Upper lobe of right lung (tissue), 1 donor: ENCODE measurements at regions not wholly inside any gene's neighbourhood (a gene's known extent, or its start where the extent isn't known, plus 50 kb on each side); places are given as distances from the start of the nearest gene placed in this dataset.
"Not testable (repeated sequence)": the region's sequence is repeated elsewhere in the genome, so short reads cannot be mapped to it uniquely, and the experiment has no call there.

Experiments used
- ATAC-seq: fragments of 200-7000 bp; cut with Tn5 transposase; one replicate; pipeline ENCODE4 v1.9.1; 2020; ENCODE audit warnings: mild to moderate bottlenecking, moderate library complexity
- DNase-seq: peaks from one replicate; pipeline ENCODE4 v3.0.0-alpha.2; 2020
- H3K27ac ChIP-seq: fragments of 200-600 bp; one replicate; pipeline ENCODE4 v1.8.0; 2022
- H3K27me3 ChIP-seq: fragments of 200-600 bp; one replicate; pipeline ENCODE4 v1.8.0; 2022; ENCODE audit warnings: mild to moderate bottlenecking
- H3K36me3 ChIP-seq: fragments of 200-600 bp; one replicate; pipeline ENCODE4 v1.8.0; 2022
- H3K4me1 ChIP-seq: fragments of 200-600 bp; one replicate; pipeline ENCODE4 v1.8.0; 2022
- H3K4me3 ChIP-seq: fragments of 200-600 bp; one replicate; pipeline ENCODE4 v1.8.0; 2022; ENCODE audit warnings: mild to moderate bottlenecking
- H3K9me3 ChIP-seq: fragments of 200-600 bp; one replicate; pipeline ENCODE4 v1.8.0; 2022
- intact Hi-C: fragments of 100-400 bp; cut with DNase I; formaldehyde crosslinking; loops from one replicate; pipeline ENCODE4 v1.11.0; 2022
- TF ChIP-seq, protein P1 (sequence below): fragments of 200-600 bp; IDR thresholded peaks from one replicate; pipeline ENCODE4 v1.8.0; 2022; ENCODE audit warnings: antibody characterized with exemption
- donor health status: DM: no; HTN: yes; CAD: no; lungs with severe emphysema.

DNA sequence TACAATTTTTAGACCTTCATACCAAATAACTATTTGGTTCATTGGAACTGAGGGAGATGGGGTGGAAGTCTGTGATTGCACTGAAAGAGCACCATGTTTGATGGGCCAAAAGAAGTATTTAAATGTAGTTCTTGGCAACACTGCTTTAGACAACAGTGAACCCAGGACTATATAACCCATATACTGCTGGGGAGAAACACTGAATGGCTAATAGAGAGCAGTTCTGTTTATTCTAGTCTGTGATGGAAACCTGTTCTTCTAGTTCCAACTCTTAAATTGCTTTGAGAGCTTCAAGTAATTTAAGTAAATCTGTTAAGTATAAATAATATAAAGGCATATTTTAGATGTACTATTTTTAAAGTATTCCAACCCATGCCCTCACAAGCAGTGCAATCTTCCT lies 96.3 kb downstream of the NIBAN1 start:
- Histone ChIP-seq H3K4me1 (no peaks in the 10 kb centered on the region), H3K27ac (no peak overlapping the region), H3K9me3 (no peaks in the 10 kb centered on the region), H3K4me3 (no peak overlapping the region), H3K36me3 (no peaks in the 10 kb centered on the region), H3K27me3 (no peaks in the 10 kb centered on the region)
- ATAC-seq (peak; percentile 45), DNase-seq (no peak)
- intact Hi-C loops = no loop called here
- TF ChIP-seq, protein P1, sequence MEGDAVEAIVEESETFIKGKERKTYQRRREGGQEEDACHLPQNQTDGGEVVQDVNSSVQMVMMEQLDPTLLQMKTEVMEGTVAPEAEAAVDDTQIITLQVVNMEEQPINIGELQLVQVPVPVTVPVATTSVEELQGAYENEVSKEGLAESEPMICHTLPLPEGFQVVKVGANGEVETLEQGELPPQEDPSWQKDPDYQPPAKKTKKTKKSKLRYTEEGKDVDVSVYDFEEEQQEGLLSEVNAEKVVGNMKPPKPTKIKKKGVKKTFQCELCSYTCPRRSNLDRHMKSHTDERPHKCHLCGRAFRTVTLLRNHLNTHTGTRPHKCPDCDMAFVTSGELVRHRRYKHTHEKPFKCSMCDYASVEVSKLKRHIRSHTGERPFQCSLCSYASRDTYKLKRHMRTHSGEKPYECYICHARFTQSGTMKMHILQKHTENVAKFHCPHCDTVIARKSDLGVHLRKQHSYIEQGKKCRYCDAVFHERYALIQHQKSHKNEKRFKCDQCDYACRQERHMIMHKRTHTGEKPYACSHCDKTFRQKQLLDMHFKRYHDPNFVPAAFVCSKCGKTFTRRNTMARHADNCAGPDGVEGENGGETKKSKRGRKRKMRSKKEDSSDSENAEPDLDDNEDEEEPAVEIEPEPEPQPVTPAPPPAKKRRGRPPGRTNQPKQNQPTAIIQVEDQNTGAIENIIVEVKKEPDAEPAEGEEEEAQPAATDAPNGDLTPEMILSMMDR = no peak

- not testable (repeated sequence) for H3K4me1 ChIP-seq
Observed at GRCh38 chr1:184876015-184876414, 98.3 kb downstream of the NIBAN1 start.

DNA sequence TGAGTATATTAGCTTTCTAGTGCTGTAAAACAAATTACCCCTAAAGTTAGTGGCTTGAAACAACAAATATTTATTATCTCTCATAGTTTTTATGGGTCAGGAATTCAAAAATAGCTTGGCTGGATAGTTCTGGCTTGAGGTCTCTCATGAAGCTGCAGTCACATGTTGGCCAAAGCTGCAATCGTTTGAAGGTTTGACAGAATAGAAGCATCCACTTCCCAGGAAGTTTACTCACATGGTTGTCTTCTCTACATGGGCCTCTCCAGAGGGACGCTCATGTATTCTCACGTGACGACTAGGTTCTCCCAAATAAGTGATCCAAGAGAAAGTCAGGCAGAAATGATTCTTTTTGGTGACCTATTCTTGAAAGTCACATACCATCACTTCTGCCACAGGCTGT lies 99.1 kb downstream of the NIBAN1 start:
- H3K4me1 ChIP-seq = no peaks in the 10 kb centered on the region
- no peak overlapping the region for H3K27ac ChIP-seq
- intact Hi-C loops = no loop called here
- DNase-seq = no peak
- no peak for ATAC-seq
- H3K9me3 ChIP-seq = no peaks in the 10 kb centered on the region
- TF ChIP-seq, protein P1 = no peak
- H3K27me3 ChIP-seq = no peaks in the 10 kb centered on the region
- H3K4me3 ChIP-seq = no peak overlapping the region
- H3K36me3 ChIP-seq = no peaks in the 10 kb centered on the region

More at GRCh38 chr1:184876015-184876414, 98.3 kb downstream of the NIBAN1 start:
- H3K9me3 ChIP-seq, DNase-seq, intact Hi-C loops, H3K36me3 ChIP-seq, H3K4me3 ChIP-seq, H3K27me3 ChIP-seq, H3K27ac ChIP-seq: not testable (repeated sequence)
- peak; percentile 60 for ATAC-seq

GRCh38 chr1:184870319-184870718 lies 104.0 kb downstream of the NIBAN1 start:
- no peak overlapping the region for H3K27ac ChIP-seq
- H3K27me3 ChIP-seq = no peaks in the 10 kb centered on the region
- no peaks in the 10 kb centered on the region for H3K4me1 ChIP-seq
- intact Hi-C loops = no loop called here
- TF ChIP-seq, protein P1 = no peak
- no peaks in the 10 kb centered on the region for H3K9me3 ChIP-seq
- H3K36me3 ChIP-seq = no peaks in the 10 kb centered on the region
- DNase-seq (no peak), ATAC-seq (no peak)
- no peak overlapping the region for H3K4me3 ChIP-seq

- Histone ChIP-seq H3K4me1 (no peaks in the 10 kb centered on the region), H3K27me3 (no peaks in the 10 kb centered on the region), H3K4me3 (no peak overlapping the region), H3K36me3 (no peaks in the 10 kb centered on the region), H3K27ac (peak overlapping the region; percentile 59), H3K9me3 (no peaks in the 10 kb centered on the region)
- ATAC-seq (peak; percentile 49), DNase-seq (no peak)
- TF ChIP-seq, protein P1 = no peak
- intact Hi-C loops = no loop called here
Observed at GRCh38 chr1:184867866-184868689, 106.2 kb downstream of the NIBAN1 start.

- no peaks in the 10 kb centered on the region for H3K36me3 ChIP-seq
- H3K9me3 ChIP-seq = no peaks in the 10 kb centered on the region
- no peaks in the 10 kb centered on the region for H3K27me3 ChIP-seq
- peak; percentile 87 for ATAC-seq
- DNase-seq = no peak
- peak overlapping the region; percentile 59 for H3K27ac ChIP-seq
- TF ChIP-seq, protein P1 = no peak
- H3K4me1 ChIP-seq = no peaks in the 10 kb centered on the region
- no peak overlapping the region for H3K4me3 ChIP-seq
- intact Hi-C loops = no loop called here
Observed at GRCh38 chr1:184866991-184867788, 107.1 kb downstream of the NIBAN1 start.
